GM18909 (cell line): ENCODE measurements at regions not wholly inside any gene's neighbourhood (a gene's known extent, or its start where the extent isn't known, plus 50 kb on each side); places are given as distances from the start of the nearest gene placed in this dataset.

Source experiments
- ATAC-seq: cut with Tn5 transposase; IDR thresholded peaks from one replicate; pipeline ENCODE4 v1.9.1; 2021; ENCODE audit warnings: mild to moderate bottlenecking; ENCODE audit not compliant: unreplicated experiment, poor library complexity

GRCh38 chr9:103372828-103373227 lies 377.7 kb downstream of the CYLC2 start:
- ATAC-seq = no peak

DNA sequence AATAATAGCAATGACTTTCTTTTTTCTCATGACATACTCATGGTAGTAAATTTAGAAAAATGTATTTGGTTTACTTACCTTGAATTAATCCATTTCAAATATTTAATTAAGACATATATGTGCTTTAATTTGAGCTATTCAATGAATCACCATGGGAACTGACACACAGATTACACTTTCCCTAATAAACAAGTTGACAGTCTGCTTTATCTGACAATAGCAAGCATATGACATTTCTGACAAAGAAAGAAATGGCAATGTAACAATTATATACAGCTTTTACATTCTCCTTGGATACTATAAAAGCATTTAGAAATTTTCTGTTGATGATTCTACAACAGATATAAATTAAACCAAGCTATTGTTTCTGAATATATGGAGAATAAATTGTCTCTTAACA lies 382.5 kb downstream of the CYLC2 start:
- ATAC-seq = no peak

- peak; percentile 97 for ATAC-seq
Measured at GRCh38 chr9:103397868-103398600, 402.9 kb downstream of the CYLC2 start.

GRCh38 chr9:103399535-103399934 lies 404.4 kb downstream of the CYLC2 start:
- no peak for ATAC-seq

DNA sequence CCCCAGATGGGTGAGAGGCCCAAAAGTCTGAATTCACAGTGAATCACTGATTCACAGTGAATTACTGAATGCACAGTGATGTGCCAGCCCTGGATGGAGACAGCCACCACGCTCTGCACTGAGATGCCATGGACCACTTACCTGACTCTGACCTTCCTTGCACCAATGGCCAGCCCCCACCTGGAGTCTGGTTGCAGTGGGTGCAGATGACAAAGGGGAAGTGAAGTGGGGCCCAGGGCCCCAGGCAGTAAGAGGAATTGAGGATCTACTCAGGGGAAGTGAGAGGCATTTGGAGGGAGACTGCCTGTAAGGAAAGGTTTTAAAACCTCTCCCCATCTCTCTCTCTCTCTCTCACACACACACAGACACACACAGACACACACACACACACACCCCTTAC lies 412.1 kb downstream of the CYLC2 start:
- ATAC-seq = no peak

DNA sequence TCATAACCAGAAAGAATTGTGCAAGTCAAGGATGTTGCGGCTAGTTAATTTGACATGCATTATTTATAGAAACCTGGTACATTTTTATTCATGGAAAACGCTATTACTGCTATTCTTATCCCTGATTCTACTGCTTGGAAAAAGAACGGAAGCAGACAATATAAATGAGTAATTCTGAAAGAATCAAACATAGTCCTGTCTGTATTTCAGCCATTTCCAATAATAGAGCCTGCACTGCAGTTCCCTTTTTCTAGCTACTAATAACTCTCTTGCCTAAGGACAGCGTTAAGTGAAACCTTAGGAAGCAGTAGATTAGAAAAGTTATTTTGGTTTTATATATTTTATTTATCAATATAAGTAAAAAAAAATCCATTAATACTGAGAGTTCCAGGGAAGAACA lies 414.9 kb downstream of the CYLC2 start:
- ATAC-seq = no peak

GRCh38 chr9:103427696-103428095 lies 432.6 kb downstream of the CYLC2 start:
- no peak for ATAC-seq

GRCh38 chr9:103430469-103430868 lies 435.3 kb downstream of the CYLC2 start:
- ATAC-seq = no peak

DNA sequence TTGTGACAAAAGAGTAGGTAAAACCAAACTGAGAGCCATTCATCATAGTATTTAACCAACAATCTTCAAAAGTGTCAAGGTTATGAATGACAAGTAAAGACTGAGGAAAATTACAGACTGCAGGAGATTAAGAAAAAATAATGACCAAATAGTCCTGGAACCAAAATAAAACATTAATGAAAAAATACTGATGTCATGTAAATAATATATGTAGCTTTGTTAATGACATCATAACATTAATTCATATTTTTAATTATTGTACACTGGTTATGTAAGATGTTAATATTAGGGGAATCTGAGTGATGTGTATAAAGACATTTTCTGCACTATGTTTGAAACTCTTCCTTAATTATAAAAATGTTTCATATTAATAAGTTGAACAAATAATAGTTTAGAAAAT lies 436.7 kb downstream of the CYLC2 start:
- no peak for ATAC-seq

- no peak for ATAC-seq
Measured at GRCh38 chr9:103444176-103444575, 449.0 kb downstream of the CYLC2 start.

GRCh38 chr9:103458826-103459225 lies 463.7 kb downstream of the CYLC2 start:
- no peak for ATAC-seq

- ATAC-seq = no peak
Measured at GRCh38 chr9:103471241-103471640, 476.1 kb downstream of the CYLC2 start.

DNA sequence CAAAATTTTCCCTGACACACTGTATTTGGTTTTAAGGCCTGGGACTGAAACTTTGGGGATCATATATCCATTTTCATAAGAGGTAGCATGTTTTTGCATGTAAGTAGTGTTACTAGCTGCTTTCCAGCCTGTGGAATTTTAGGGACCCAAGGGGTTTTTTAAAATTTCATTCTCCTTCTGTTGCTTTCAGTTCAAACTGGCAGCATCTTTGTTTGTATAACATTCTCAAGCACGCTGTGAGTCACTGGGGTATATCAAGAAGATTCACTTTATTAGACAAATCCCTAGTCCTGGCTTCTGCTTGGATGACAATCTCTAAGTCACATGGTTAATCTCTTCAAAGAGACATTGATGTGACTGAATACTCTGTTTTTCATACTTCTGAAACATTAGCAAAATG lies 479.0 kb downstream of the CYLC2 start:
- no peak for ATAC-seq

DNA sequence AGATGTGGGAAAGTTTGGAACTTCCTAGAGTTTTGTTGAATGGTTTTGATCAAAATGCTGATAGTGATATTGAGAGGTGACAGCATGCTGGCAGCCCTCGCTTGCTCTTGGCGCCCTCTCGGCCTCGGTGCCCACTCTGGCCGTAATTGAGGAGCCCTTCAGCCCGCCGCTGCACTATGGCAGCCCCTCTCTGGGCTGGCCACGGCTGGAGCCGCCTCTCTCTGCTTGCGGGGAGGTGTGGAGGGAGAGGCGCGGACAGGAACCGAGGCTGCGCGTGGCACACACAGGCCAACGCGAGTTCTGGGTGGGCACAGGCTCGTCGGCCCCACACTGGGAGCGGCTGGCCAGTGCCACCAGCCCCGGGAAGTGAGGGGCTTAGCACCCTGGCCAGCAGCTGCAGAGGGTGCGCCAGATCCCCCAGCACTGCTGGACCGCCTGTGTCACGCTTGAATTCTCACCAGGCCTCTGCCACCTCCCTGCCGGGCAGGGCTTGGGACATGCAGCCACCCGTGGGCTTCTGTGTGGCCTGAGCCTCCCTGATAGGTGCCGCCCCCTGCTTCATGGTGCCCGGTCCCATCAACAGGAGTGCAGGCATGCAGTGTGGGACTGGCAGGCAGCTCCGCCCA lies 488.5 kb downstream of the CYLC2 start:
- ATAC-seq = no peak

DNA sequence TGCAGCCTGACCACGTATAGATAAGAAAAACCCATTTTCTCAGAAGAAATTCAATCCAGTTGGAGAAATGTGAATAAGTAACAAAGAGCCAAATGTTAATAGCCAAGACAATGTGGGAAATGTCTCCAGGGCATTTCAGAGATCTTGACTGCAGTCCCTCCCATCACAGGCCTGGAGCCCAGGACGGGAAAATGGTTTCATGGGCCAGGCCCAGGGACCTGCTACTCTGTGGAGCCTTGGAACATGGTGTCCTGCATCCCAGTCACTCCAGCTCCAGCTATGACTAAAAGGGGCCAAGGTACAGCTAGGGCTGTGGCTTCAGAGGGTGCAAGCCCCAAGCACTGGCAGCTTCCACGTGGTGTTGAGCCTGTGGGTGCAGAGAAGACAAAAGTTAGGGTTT lies 490.0 kb downstream of the CYLC2 start:
- no peak for ATAC-seq

GRCh38 chr9:103514767-103515166 lies 519.6 kb downstream of the CYLC2 start:
- ATAC-seq = no peak

GRCh38 chr9:103522409-103522808 lies 527.3 kb downstream of the CYLC2 start:
- no peak for ATAC-seq

DNA sequence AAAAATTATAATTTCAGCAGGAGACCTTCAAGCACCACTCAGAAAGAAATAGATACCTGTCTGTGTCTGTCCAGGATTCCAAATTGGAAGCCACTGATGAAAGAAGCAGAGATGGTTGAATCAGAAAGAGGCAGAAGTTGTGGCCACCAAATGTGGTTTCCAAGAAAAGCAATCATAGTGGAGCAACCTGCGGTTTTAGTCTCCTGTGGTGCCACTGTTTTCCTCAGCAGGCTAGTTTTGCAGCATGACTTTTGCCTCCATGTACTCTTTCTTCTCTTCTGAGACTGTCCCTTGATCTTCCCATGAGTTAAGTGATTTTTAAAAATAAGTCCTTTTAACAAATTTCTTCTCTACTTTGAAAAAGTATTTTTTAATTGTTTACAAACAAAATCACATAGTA lies 535.8 kb downstream of the CYLC2 start:
- no peak for ATAC-seq

DNA sequence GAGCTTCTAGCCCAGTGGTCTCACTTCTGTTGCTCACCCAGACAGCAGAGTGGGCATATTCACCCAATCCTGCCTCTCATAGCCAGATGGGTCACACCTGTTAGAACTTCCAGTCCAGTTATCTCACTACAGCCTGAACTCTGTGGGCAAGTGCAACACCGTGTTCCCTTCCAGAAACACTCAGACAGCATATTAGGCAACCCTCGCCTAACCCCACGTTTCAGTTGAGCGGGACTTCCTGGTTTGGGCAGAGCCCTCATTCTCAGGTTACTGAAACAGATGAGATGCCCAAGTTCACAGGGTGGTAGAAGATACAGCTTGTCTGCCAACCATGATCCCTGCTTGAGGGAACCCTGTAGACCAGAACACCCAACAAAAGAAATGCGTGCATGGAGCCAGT lies 538.2 kb downstream of the CYLC2 start:
- ATAC-seq = no peak

GRCh38 chr9:103537426-103537825 lies 542.3 kb downstream of the CYLC2 start:
- ATAC-seq = no peak

DNA sequence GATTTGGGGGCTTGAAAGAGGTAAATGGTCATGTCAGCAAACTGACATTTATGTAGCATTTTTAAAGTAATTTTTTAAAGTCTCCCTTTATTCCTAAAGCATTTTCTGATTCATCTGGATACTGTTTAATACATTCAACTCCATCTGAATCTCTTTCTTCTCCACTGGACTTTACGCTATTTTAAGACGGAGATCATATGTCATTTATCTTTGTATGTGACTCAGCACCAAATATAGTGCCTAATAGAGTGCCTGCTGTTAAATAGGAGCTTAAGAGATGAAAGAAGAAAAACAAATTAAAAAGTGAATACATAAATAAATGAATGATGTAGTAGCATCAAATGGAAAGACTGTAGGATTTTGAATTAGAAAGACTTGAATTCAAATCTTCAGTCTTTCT lies 548.8 kb upstream of the SMC2 start:
- no peak for ATAC-seq

DNA sequence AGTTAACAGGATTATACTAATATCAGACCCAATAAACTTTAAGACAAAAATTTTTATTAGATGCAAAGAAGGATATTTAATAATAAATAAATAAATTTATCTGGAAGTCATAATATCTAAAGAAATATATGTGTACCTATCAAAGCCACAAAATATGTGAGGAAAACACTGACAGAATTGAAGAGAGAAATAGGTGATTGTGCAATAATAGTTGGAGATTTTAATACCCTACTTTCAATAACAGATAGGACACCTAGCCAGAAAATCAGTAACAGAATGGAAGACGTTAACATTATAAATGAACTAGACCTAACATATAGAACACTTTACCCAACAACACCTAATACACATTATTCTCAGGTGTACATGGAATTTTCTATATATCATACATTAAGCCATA lies 541.4 kb upstream of the SMC2 start:
- ATAC-seq = no peak
